ENCODE measurements at regions not wholly inside any gene's neighbourhood (a gene's known extent, or its start where the extent isn't known, plus 50 kb on each side); places are given as distances from the start of the nearest gene placed in this dataset.

- Histone ChIP-seq H3K4me1 (replicated peaks in 1 of 2) (no peaks in the 10 kb centered on the region), H3K27ac (no peak overlapping the region), H3K4me3 (no peak overlapping the region), H3K27me3 (no peaks in the 10 kb centered on the region), H3K9me3 (replicated peaks in 1 of 3) (no peaks in the 10 kb centered on the region), H3K36me3 (replicated peaks in 1 of 2) (no peaks in the 10 kb centered on the region)
- intact Hi-C loops (cut with DNase I): no loop called here
- WGBS, 4 donors: 67 to 71% (median 69%) methylated on average over 5 of the region's 5 CpGs
- TF ChIP-seq CTCF (IDR thresholded peaks at IDR 0.05) (no peak), POLR2A (IDR thresholded peaks at IDR 0.05) (no peak)
- no peak for DNase-seq
These were observed 1303.5 kb upstream of the CITED2 start for GRCh38 chr6:140677781-140678528.

GRCh38 chr6:140671926-140672325, 1297.5 kb upstream of the CITED2 start:
- intact Hi-C loops (cut with DNase I): no loop called here
- no peak for TF ChIP-seq POLR2A (IDR thresholded peaks at IDR 0.05)
- peak in 4 of 6 experiments; percentile 11 to 26 (median 20) for TF ChIP-seq CTCF (IDR thresholded peaks at IDR 0.05)
- Histone ChIP-seq H3K4me3 (no peak overlapping the region), H3K27ac (no peak overlapping the region), H3K27me3 (no peaks in the 10 kb centered on the region), H3K36me3 (replicated peaks in 1 of 2) (no peaks in the 10 kb centered on the region), H3K4me1 (replicated peaks in 1 of 2) (no peaks in the 10 kb centered on the region), H3K9me3 (replicated peaks in 1 of 3) (no peaks in the 10 kb centered on the region)
- WGBS, 4 donors: 48 to 64% (median 54%) methylated on average over 2 of the region's 2 CpGs
- DNase-seq: no peak

GRCh38 chr6:140670021-140670420, 1295.6 kb upstream of the CITED2 start:
- Histone ChIP-seq H3K4me1 (replicated peaks in 1 of 2) (no peaks in the 10 kb centered on the region), H3K9me3 (replicated peaks in 1 of 3) (no peaks in the 10 kb centered on the region), H3K27ac (no peak overlapping the region), H3K27me3 (no peaks in the 10 kb centered on the region), H3K36me3 (replicated peaks in 1 of 2) (no peaks in the 10 kb centered on the region), H3K4me3 (no peak overlapping the region)
- TF ChIP-seq CTCF (IDR thresholded peaks at IDR 0.05) (no peak), POLR2A (IDR thresholded peaks at IDR 0.05) (no peak)
- no peak for DNase-seq
- WGBS, 4 donors: 39 to 70% (median 58%) methylated on average over 1 of the region's 1 CpG
- intact Hi-C loops (cut with DNase I): no loop called here

- no peaks in the 10 kb centered on the region for H3K4me1 ChIP-seq (replicated peaks in 1 of 2)
- 70 to 84% (median 80%) methylated on average over 3 of the region's 3 CpGs for WGBS, 4 donors
- intact Hi-C loops (cut with DNase I): no loop called here
- no peaks in the 10 kb centered on the region for H3K27me3 ChIP-seq
- H3K27ac ChIP-seq: no peak overlapping the region
- no peak overlapping the region for H3K4me3 ChIP-seq
- H3K36me3 ChIP-seq (replicated peaks in 1 of 2): no peaks in the 10 kb centered on the region
- H3K9me3 ChIP-seq (replicated peaks in 1 of 3): no peaks in the 10 kb centered on the region
- DNase-seq: no peak
- no peak for TF ChIP-seq POLR2A (IDR thresholded peaks at IDR 0.05)
- TF ChIP-seq CTCF (IDR thresholded peaks at IDR 0.05): no peak
These were observed 1294.9 kb upstream of the CITED2 start for GRCh38 chr6:140669321-140669720.
